A673 (cell line): ENCODE measurements at regions not wholly inside any gene's neighbourhood (a gene's known extent, or its start where the extent isn't known, plus 50 kb on each side); places are given as distances from the start of the nearest gene placed in this dataset.

ENCODE experiments used
- BruUV-seq: library from RNA; stranded (reverse); fragments of 400-500 nt; replicated peaks from 2 replicates; lab custom pipeline; 2021; lab: Mats Ljungman, UMichigan
- CTCF ChIA-PET: fragments of 300-600 bp; sonication (Branson Sonifier 250); formaldehyde crosslinking; loops from one replicate; lab custom pipeline; 2022; ENCODE audit warnings: antibody characterized with exemption; lab: Charles Lee
- POLR2A ChIA-PET: fragments of 300-600 bp; sonication (Branson Sonifier 250); formaldehyde crosslinking; loops from one replicate; lab custom pipeline; 2022; ENCODE audit warnings: antibody characterized with exemption; ENCODE audit not compliant: low non-redundant PET; lab: Charles Lee
- DNase-seq: peaks from one replicate; pipeline ENCODE4 v3.0.0-alpha.2; 2015; ENCODE audit warnings: low spot score
- H3K27ac ChIP-seq: fragments of 200-600 bp; sonication (generic); 2 replicates; pipeline ENCODE4 v1.5.1; 2016; ENCODE audit warnings: mixed run types, low read depth, mild to moderate bottlenecking, mixed read lengths, antibody characterized with exemption, low read length; ENCODE audit not compliant: poor library complexity, severe bottlenecking
- H3K27me3 ChIP-seq: fragments of 200-600 bp; sonication (generic); replicated peaks from 2 replicates; pipeline ENCODE4 v1.6.1; 2017; ENCODE audit warnings: mixed run types, low read depth, mild to moderate bottlenecking, mixed read lengths, antibody characterized with exemption, low read length; ENCODE audit not compliant: insufficient read depth, poor library complexity
- H3K36me3 ChIP-seq: fragments of 200-600 bp; sonication (generic); 2 replicates; pipeline ENCODE4 v1.6.1; 2016; ENCODE audit warnings: mixed run types, mild to moderate bottlenecking, mixed read lengths, antibody characterized with exemption, low read length; ENCODE audit not compliant: insufficient read depth, poor library complexity, severe bottlenecking
- H3K4me1 ChIP-seq: fragments of 200-600 bp; sonication (generic); 2 replicates; pipeline ENCODE4 v1.6.1; 2017; ENCODE audit warnings: mixed run types, mild to moderate bottlenecking, mixed read lengths, antibody characterized with exemption, low read length; ENCODE audit not compliant: insufficient read depth, poor library complexity, severe bottlenecking
- H3K4me3 ChIP-seq: fragments of 200-600 bp; sonication (generic); 2 replicates; pipeline ENCODE4 v1.5.1; 2016; ENCODE audit warnings: low read depth, mixed run types, mild to moderate bottlenecking, mixed read lengths, low read length; ENCODE audit not compliant: poor library complexity, severe bottlenecking
- H3K9me3 ChIP-seq: fragments of 200-600 bp; sonication (generic); 2 replicates; pipeline ENCODE4 v1.6.1; 2016; ENCODE audit warnings: mixed run types, low read depth, mild to moderate bottlenecking, mixed read lengths, antibody characterized with exemption, low read length; ENCODE audit not compliant: poor library complexity, severe bottlenecking
- CTCF ChIP-seq: fragments of 300-800, 200-600 bp; sonication (generic); conservative IDR thresholded peaks from 2 replicates; pipeline ENCODE4 v1.5.1; 2017; ENCODE audit warnings: low read depth, mild to moderate bottlenecking, antibody characterized with exemption, low read length, moderate library complexity, mixed read lengths
- EZH2 ChIP-seq: fragments of 200-600 bp; sonication (generic); IDR thresholded peaks from 2 replicates; pipeline ENCODE4 v1.6.1; 2017; ENCODE audit warnings: borderline replicate concordance, low read depth, mild to moderate bottlenecking, mixed read lengths, antibody characterized with exemption, low read length; ENCODE audit not compliant: poor library complexity, severe bottlenecking
- intact Hi-C: fragments of 100-400 bp; cut with micrococcal nuclease; formaldehyde crosslinking; loops from one replicate; pipeline ENCODE4 v1.10.0; 2022; ENCODE audit not compliant: unreplicated experiment

- POLR2A ChIA-PET: no interaction called here
- Histone ChIP-seq H3K27ac (no peak overlapping the region), H3K4me1 (no peaks in the 10 kb centered on the region), H3K36me3 (no peaks in the 10 kb centered on the region), H3K27me3 (no peaks in the 10 kb centered on the region), H3K4me3 (no peak overlapping the region), H3K9me3 (no peaks in the 10 kb centered on the region)
- no peak for DNase-seq
- intact Hi-C loops: no loop called here
- TF ChIP-seq CTCF: no peak
- no peak for TF ChIP-seq EZH2
- no TSS peak for BruUV-seq
- CTCF ChIA-PET: no interaction called here
Measured at GRCh38 chr12:22828066-22828465, 203.1 kb downstream of the ETNK1 start.

GRCh38 chr12:22835431-22835830, 210.5 kb downstream of the ETNK1 start:
- Histone ChIP-seq H3K27me3 (no peaks in the 10 kb centered on the region), H3K9me3 (no peaks in the 10 kb centered on the region), H3K36me3 (no peaks in the 10 kb centered on the region), H3K4me3 (no peak overlapping the region), H3K4me1 (no peaks in the 10 kb centered on the region), H3K27ac (no peak overlapping the region)
- intact Hi-C loops: no loop called here
- no peak for DNase-seq
- no TSS peak for BruUV-seq
- no peak for TF ChIP-seq EZH2
- no peak for TF ChIP-seq CTCF
- CTCF ChIA-PET: no interaction called here
- POLR2A ChIA-PET: no interaction called here

GRCh38 chr12:22850185-22850584, 225.2 kb downstream of the ETNK1 start:
- Histone ChIP-seq H3K27me3 (no peaks in the 10 kb centered on the region), H3K36me3 (no peaks in the 10 kb centered on the region), H3K27ac (no peak overlapping the region), H3K9me3 (no peaks in the 10 kb centered on the region), H3K4me1 (no peaks in the 10 kb centered on the region), H3K4me3 (no peak overlapping the region)
- TF ChIP-seq CTCF (no peak), EZH2 (no peak)
- intact Hi-C loops: loop anchor here (10.0 kb wide), 1 partner anchor 355 kb away; no protein-coding TSS in a partner anchor
- no peak for DNase-seq
- POLR2A ChIA-PET: no interaction called here
- no TSS peak for BruUV-seq
- CTCF ChIA-PET: interaction anchor here (0.6 kb wide), 1 partner anchor 207 kb away, joined by 5 read pairs; no protein-coding TSS in a partner anchor
